K562 (cell line): ENCODE measurements at regions not wholly inside any gene's neighbourhood (a gene's known extent, or its start where the extent isn't known, plus 50 kb on each side); places are given as distances from the start of the nearest gene placed in this dataset.

Source experiments
- ATAC-seq: fragments of 200-7000 bp; cut with Tn5 transposase; 3 replicates; pipeline ENCODE4 v1.9.1; 2020; ENCODE audit warnings: moderate library complexity
- BruUV-seq: library from RNA; stranded (reverse); fragments of 400-500 nt; replicated peaks from 2 replicates; lab custom pipeline; 2021; lab: Mats Ljungman, UMichigan
- CTCF ChIA-PET: fragments of 300-600 bp; formaldehyde crosslinking; extraction: SDS; loops from one replicate; lab custom pipeline; 2021; ENCODE audit warnings: low intra/inter-chr PET ratio; lab: Yijun Ruan, JAX
- POLR2A ChIA-PET: fragments of 300-600, 350-650 bp; sonication (Branson Sonifier 250); formaldehyde crosslinking; extraction: SDS; loops from one replicate; lab custom pipeline; 2021; ENCODE audit warnings: antibody characterized with exemption, inconsistent platforms; lab: Yijun Ruan, JAX
- DNase-seq, 4 experiments: peaks; one replicate each; pipeline versions ENCODE4 v3.0.0 to v3.0.0-alpha.2; 2011 to 2018; ENCODE audit warnings: low spot score in 3 of 4, mixed read lengths in 3 of 4; ENCODE audit errors: extremely low read depth in 1 of 4
- FAIRE-seq: peaks from 2 replicates; lab custom pipeline; 2011; peaks lifted over from hg19 to GRCh38; lab: Jason Lieb, UNC
- H2AFZ ChIP-seq: 2 replicates; pipeline ENCODE4 v1.6.0; 2011; ENCODE audit warnings: low read depth, low read length, control low read depth, inconsistent platforms
- H3K27ac ChIP-seq: fragments of 200-600 bp; 3 replicates; pipeline ENCODE4 v1.8.0; 2011; ENCODE audit warnings: low read depth, mild to moderate bottlenecking, control low read depth, inconsistent platforms, low read length, moderate library complexity, mixed read lengths; ENCODE audit errors: extremely low read depth
- H3K27me3 ChIP-seq, 2 experiments: fragments of 300-600 bp in 1 of 2; 2 replicates in 1 of 2; 3 replicates in 1 of 2; pipeline versions ENCODE4 v1.6.0 to v1.8.0; 2011; ENCODE audit warnings: inconsistent platforms in 2 of 2, low read length in 2 of 2, mild to moderate bottlenecking in 1 of 2, mixed read lengths in 1 of 2, moderate library complexity in 1 of 2; ENCODE audit not compliant: control insufficient read depth in 2 of 2, insufficient read depth in 2 of 2
- H3K36me3 ChIP-seq: fragments of 300-600 bp; 3 replicates; pipeline ENCODE4 v1.8.0; 2011; ENCODE audit warnings: mild to moderate bottlenecking, low read length, inconsistent platforms; ENCODE audit not compliant: control insufficient read depth, insufficient read depth
- H3K4me1 ChIP-seq, 2 experiments: fragments of 200-600 bp in 1 of 2; replicated peaks in 1 of 2; 2 replicates in 1 of 2; 3 replicates in 1 of 2; pipeline versions ENCODE4 v1.5.1 to v1.8.0; 2011; ENCODE audit warnings: inconsistent platforms in 2 of 2, low read length in 2 of 2, mild to moderate bottlenecking in 1 of 2, mixed read lengths in 1 of 2, moderate library complexity in 1 of 2; ENCODE audit not compliant: control insufficient read depth in 2 of 2, insufficient read depth in 2 of 2
- H3K4me2 ChIP-seq: 2 replicates; pipeline ENCODE4 v1.6.1; 2011; ENCODE audit warnings: low read length, control low read depth, inconsistent platforms, mixed read lengths; ENCODE audit not compliant: insufficient read depth
- H3K4me3 ChIP-seq: fragments of 200-600 bp; sonication (generic), shearing (Covaris generic); 2 replicates; pipeline ENCODE4 v1.5.1; 2016; ENCODE audit warnings: control low read depth, inconsistent platforms
- H3K79me2 ChIP-seq: fragments of 200-600 bp; 3 replicates; pipeline ENCODE4 v1.8.0; 2011; ENCODE audit warnings: low read length, inconsistent platforms; ENCODE audit not compliant: control insufficient read depth, insufficient read depth
- H3K9ac ChIP-seq, 2 experiments: 2 replicates each; pipeline versions ENCODE4 v1.6.0 to v1.6.1; 2011; ENCODE audit warnings: low read depth in 2 of 2, low read length in 2 of 2, control low read depth in 1 of 2, inconsistent platforms in 1 of 2, mild to moderate bottlenecking in 1 of 2, mixed read lengths in 1 of 2; ENCODE audit not compliant: insufficient read depth in 1 of 2
- H3K9me1 ChIP-seq: one replicate; pipeline ENCODE4 v1.6.0; 2011; ENCODE audit warnings: inconsistent platforms, mild to moderate bottlenecking, low read length, moderate library complexity; ENCODE audit not compliant: control insufficient read depth, insufficient read depth
- H3K9me3 ChIP-seq: replicated peaks from 2 replicates; pipeline ENCODE4 v1.5.1; 2011; ENCODE audit warnings: low read depth, low read length, inconsistent platforms; ENCODE audit not compliant: control insufficient read depth, insufficient read depth
- H4K20me1 ChIP-seq: replicated peaks from 2 replicates; pipeline ENCODE4 v1.6.1; 2011; ENCODE audit warnings: low read length, inconsistent platforms, mixed read lengths; ENCODE audit not compliant: control insufficient read depth, insufficient read depth
- CBX1 ChIP-seq: sonication (generic); IDR thresholded peaks from 2 replicates; pipeline ENCODE4 v1.6.1; 2016; ENCODE audit warnings: antibody characterized with exemption, low read depth, mild to moderate bottlenecking
- CC2D1A ChIP-seq: fragments of 450-650 bp; IDR thresholded peaks from 2 replicates; pipeline ENCODE4 v1.6.1; 2017; ENCODE audit warnings: mild to moderate bottlenecking
- LCOR ChIP-seq: sonication (generic); formaldehyde crosslinking; IDR thresholded peaks from 2 replicates; pipeline ENCODE4 v1.8.0; 2022; ENCODE audit warnings: mild to moderate bottlenecking, missing genetic modification reagents
- MLX ChIP-seq, 2 experiments: fragments of 450-650 bp in 1 of 2; sonication (generic) in 1 of 2; formaldehyde crosslinking; conservative IDR thresholded peaks; 2 replicates each; pipeline versions ENCODE4 v1.4.0 to v1.8.1; 2020 to 2022; ENCODE audit warnings: mild to moderate bottlenecking in 1 of 2, missing genetic modification reagents in 1 of 2
- PRPF4 ChIP-seq: fragments of 200-400 bp; formaldehyde crosslinking; IDR thresholded peaks from one replicate; pipeline ENCODE4 v1.6.1; 2017; ENCODE audit warnings: low read length, low read depth, mild to moderate bottlenecking; ENCODE audit not compliant: insufficient read depth, poor library complexity, severe bottlenecking
- TFAM ChIP-seq: fragments of 250-450 bp; sonication (Bioruptor Pico); conservative IDR thresholded peaks from 2 replicates; pipeline ENCODE4 v1.5.0; 2021; ENCODE audit warnings: mild to moderate bottlenecking, moderate library complexity
- WHSC1 ChIP-seq: IDR thresholded peaks from one replicate; pipeline ENCODE4 v1.6.1; 2012; ENCODE audit warnings: low read length, control low read depth, inconsistent platforms
- ZNF318 ChIP-seq, 2 experiments: fragments of 450-650 bp; IDR thresholded peaks; 2 replicates each; pipeline ENCODE4 v1.6.1; 2016; ENCODE audit warnings: mild to moderate bottlenecking in 2 of 2, borderline replicate concordance in 1 of 2, low read depth in 1 of 2, moderate library complexity in 1 of 2
- ZNF57 ChIP-seq: fragments of 450-650 bp; formaldehyde crosslinking; IDR thresholded peaks from 2 replicates; pipeline ENCODE4 v1.4.0; 2020; ENCODE audit warnings: mild to moderate bottlenecking, moderate library complexity
- ZNF717 ChIP-seq: fragments of 250-450 bp; sonication (Bioruptor Pico); IDR thresholded peaks from 2 replicates; pipeline ENCODE4 v1.5.0; 2021
- ZNF77 ChIP-seq: fragments of 250-450 bp; sonication (Bioruptor Pico); IDR thresholded peaks from 2 replicates; pipeline ENCODE4 v1.5.0; 2020
- WGBS: fragments of 100-300 bp; shearing (Covaris generic); methylation state at CpG from one replicate; pipeline ENCODE4 v1.1.6; 2016; ENCODE audit warnings: low coverage, mixed read lengths; ENCODE audit not compliant: insufficient coverage; ENCODE audit errors: missing lambda C conversion rate; 5-methylcytosine and 5-hydroxymethylcytosine counted together
- in situ Hi-C: fragments of 300-500 bp; cut with MboI; formaldehyde crosslinking; loops from 4 replicates; pipeline ENCODE4 v1.15.0; 2018; ENCODE audit warnings: inconsistent platforms, mixed read lengths
- intact Hi-C: fragments of 100-400 bp; cut with micrococcal nuclease; formaldehyde crosslinking; loops from 2 replicates; pipeline ENCODE4 v1.14.2; 2022

- H3K27me3 ChIP-seq: no peaks in the 10 kb centered on the region
- H3K36me3 ChIP-seq: no peaks in the 10 kb centered on the region
- WGBS: 5% methylated on average over 2 of the region's 2 CpGs
- H2AFZ ChIP-seq: no peak overlapping the region
- no peak overlapping the region for H3K9ac ChIP-seq
- no peaks in the 10 kb centered on the region for H3K4me1 ChIP-seq
- no peak overlapping the region for H3K27ac ChIP-seq
- FAIRE-seq (no peak), DNase-seq (no peak), ATAC-seq (no peak)
- no peaks in the 10 kb centered on the region for H3K79me2 ChIP-seq
- ChIA-PET CTCF (no interaction called here), POLR2A (no interaction called here)
- in situ Hi-C loops (no loop called here), intact Hi-C loops (no loop called here)
- H3K4me3 ChIP-seq: no peak overlapping the region
- H3K9me1 ChIP-seq: no peaks in the 10 kb centered on the region
- H4K20me1 ChIP-seq: no peaks in the 10 kb centered on the region
- H3K9me3 ChIP-seq: no peaks in the 10 kb centered on the region
- no peak overlapping the region for H3K4me2 ChIP-seq
- no TSS peak for BruUV-seq
- TF ChIP-seq ZNF57: no peak
- no peak for TF ChIP-seq CBX1
- no peak for TF ChIP-seq ZNF318 (IDR thresholded peaks at IDR 0.05; ENCODE audit: borderline replicate concordance in 1 of 2, low read depth in 1 of 2)
- no peak for TF ChIP-seq ZNF77 (CRISPR knock-in tag)
- TF ChIP-seq LCOR (CRISPR knock-in tag): no peak
- no peak for TF ChIP-seq TFAM (CRISPR knock-in tag)
- no peak for TF ChIP-seq MLX (CRISPR knock-in tag; conservative IDR thresholded peaks at IDR 0.05)
- TF ChIP-seq PRPF4: no peak
- TF ChIP-seq CC2D1A: no peak
- no peak for TF ChIP-seq ZNF717 (CRISPR knock-in tag)
- TF ChIP-seq WHSC1: no peak
These were observed 499.0 kb upstream of the ATP11B start for GRCh38 chr3:182294256-182294655.
